HEK293T (cell line): ENCODE measurements at regions not wholly inside any gene's neighbourhood (a gene's known extent, or its start where the extent isn't known, plus 50 kb on each side); places are given as distances from the start of the nearest gene placed in this dataset.
A peak's percentile ranks its signal among the peaks of the same experiment; 100 is the strongest.

Source experiments
- CTCF ChIA-PET: fragments of 350-600 bp; formaldehyde crosslinking; extraction: SDS; loops from one replicate; lab custom pipeline; 2021; ENCODE audit warnings: antibody characterized with exemption, inconsistent platforms; lab: Yijun Ruan, JAX
- POLR2A ChIA-PET: fragments of 350-600 bp; formaldehyde crosslinking; extraction: SDS; loops from one replicate; lab custom pipeline; 2020; ENCODE audit warnings: antibody characterized with exemption, inconsistent platforms; lab: Yijun Ruan, JAX
- DNase-seq: peaks from one replicate; pipeline ENCODE4 v3.0.0; 2012; ENCODE audit warnings: mixed read lengths; ENCODE audit errors: extremely low spot score
- ARNT ChIP-seq: fragments of 450-650 bp; IDR thresholded peaks from 2 replicates; pipeline ENCODE4 v1.6.1; 2017; ENCODE audit warnings: mild to moderate bottlenecking
- BHLHE40 ChIP-seq: fragments of 450-650 bp; IDR thresholded peaks from 2 replicates; pipeline ENCODE4 v1.6.1; 2016; ENCODE audit warnings: mild to moderate bottlenecking, moderate library complexity, borderline replicate concordance
- CTBP1 ChIP-seq: fragments of 450-650 bp; IDR thresholded peaks from 2 replicates; pipeline ENCODE4 v1.6.1; 2016; ENCODE audit warnings: borderline replicate concordance
- ELF4 ChIP-seq: fragments of 450-650 bp; IDR thresholded peaks from 2 replicates; pipeline ENCODE4 v1.6.1; 2017; ENCODE audit warnings: antibody characterized with exemption
- FOXA1 ChIP-seq: fragments of 450-650 bp; IDR thresholded peaks from 2 replicates; pipeline ENCODE4 v1.6.1; 2016; ENCODE audit warnings: mild to moderate bottlenecking
- FOXK2 ChIP-seq: fragments of 450-650 bp; IDR thresholded peaks from 2 replicates; pipeline ENCODE4 v1.6.1; 2016; ENCODE audit warnings: mild to moderate bottlenecking
- FOXM1 ChIP-seq: fragments of 450-650 bp; IDR thresholded peaks from 2 replicates; pipeline ENCODE4 v1.6.1; 2017; ENCODE audit warnings: mild to moderate bottlenecking, borderline replicate concordance
- HDGF ChIP-seq: fragments of 450-650 bp; IDR thresholded peaks from 2 replicates; pipeline ENCODE4 v1.6.1; 2017; ENCODE audit warnings: antibody characterized with exemption, borderline replicate concordance
- L3MBTL2 ChIP-seq: fragments of 450-650 bp; conservative IDR thresholded peaks from 2 replicates; pipeline ENCODE4 v1.6.1; 2016; ENCODE audit warnings: mild to moderate bottlenecking
- LEF1 ChIP-seq: fragments of 450-650 bp; IDR thresholded peaks from 2 replicates; pipeline ENCODE4 v1.6.1; 2017; ENCODE audit warnings: mild to moderate bottlenecking, borderline replicate concordance
- NFRKB ChIP-seq: fragments of 450-650 bp; IDR thresholded peaks from 2 replicates; pipeline ENCODE4 v1.6.1; 2016; ENCODE audit warnings: mild to moderate bottlenecking, moderate library complexity
- SP1 ChIP-seq: fragments of 450-650 bp; IDR thresholded peaks from 2 replicates; pipeline ENCODE4 v1.6.1; 2017
- SUZ12 ChIP-seq: fragments of 450-650 bp; IDR thresholded peaks from 2 replicates; pipeline ENCODE4 v1.6.1; 2016; ENCODE audit warnings: mild to moderate bottlenecking
- TARDBP ChIP-seq: fragments of 450-650 bp; IDR thresholded peaks from 2 replicates; pipeline ENCODE4 v1.6.1; 2016
- ZNF384 ChIP-seq: fragments of 450-650 bp; IDR thresholded peaks from 2 replicates; pipeline ENCODE4 v1.6.1; 2016
- TF ChIP-seq, protein P1 (sequence below): fragments of 450-650 bp; IDR thresholded peaks from 2 replicates; pipeline ENCODE4 v1.6.1; 2016

DNA sequence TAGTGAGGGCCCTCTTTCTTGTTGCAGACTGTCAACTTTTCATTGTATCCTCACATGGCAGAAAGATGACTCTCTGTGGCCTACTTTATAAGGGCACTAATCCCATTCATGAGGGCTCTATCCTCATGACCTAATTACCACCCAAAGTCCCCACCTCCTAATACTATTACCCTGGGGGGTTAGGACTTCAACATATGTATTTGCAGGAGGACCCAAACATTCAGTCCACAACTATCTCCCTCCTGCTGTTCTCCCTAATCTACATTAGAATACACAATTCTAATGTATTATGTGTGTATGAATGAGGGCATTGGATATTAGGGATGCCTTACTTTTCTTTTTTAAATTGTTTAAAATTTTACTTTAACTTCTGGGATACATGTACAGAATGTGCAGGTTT is 246.0 kb upstream of the TANK start:
- TF ChIP-seq, protein P1, sequence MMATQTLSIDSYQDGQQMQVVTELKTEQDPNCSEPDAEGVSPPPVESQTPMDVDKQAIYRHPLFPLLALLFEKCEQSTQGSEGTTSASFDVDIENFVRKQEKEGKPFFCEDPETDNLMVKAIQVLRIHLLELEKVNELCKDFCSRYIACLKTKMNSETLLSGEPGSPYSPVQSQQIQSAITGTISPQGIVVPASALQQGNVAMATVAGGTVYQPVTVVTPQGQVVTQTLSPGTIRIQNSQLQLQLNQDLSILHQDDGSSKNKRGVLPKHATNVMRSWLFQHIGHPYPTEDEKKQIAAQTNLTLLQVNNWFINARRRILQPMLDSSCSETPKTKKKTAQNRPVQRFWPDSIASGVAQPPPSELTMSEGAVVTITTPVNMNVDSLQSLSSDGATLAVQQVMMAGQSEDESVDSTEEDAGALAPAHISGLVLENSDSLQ, result no peak
- TF ChIP-seq FOXM1 (no peak), CTBP1 (no peak), L3MBTL2 (no peak), TARDBP (no peak), FOXA1 (no peak), FOXK2 (no peak), LEF1 (no peak), SP1 (no peak), SUZ12 (no peak), HDGF (no peak), BHLHE40 (no peak), ZNF384 (no peak), NFRKB (no peak), ELF4 (no peak), ARNT (no peak)
- ChIA-PET POLR2A (no interaction called here), CTCF (no interaction called here)
- no peak for DNase-seq

DNA sequence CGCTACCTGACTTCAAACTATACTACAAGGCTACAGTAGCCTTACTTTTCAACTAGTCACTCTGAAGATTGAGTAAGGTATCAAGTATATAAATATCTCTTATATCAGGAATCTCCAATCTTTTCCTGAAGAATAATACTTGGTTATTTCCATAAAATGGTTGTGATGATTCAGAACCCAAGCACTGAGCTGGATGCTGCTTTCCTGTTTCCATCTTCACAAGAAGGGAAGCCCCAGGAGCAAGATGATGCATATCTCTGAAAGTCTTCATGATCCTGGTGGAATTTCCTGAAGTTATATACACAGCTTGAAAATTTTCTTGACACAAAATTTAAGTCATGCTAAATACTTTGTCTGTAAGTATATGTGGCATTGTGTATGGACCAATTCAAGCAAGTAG is 243.9 kb upstream of the TANK start:
- CTCF ChIA-PET, result no interaction called here
- no peak for DNase-seq
- TF ChIP-seq ZNF384 (no peak), NFRKB (no peak), ELF4 (no peak), TARDBP (no peak), LEF1 (no peak), HDGF (no peak), FOXA1 (no peak), BHLHE40 (no peak), SUZ12 (no peak), CTBP1 (no peak), SP1 (no peak), FOXK2 (no peak), ARNT (no peak), FOXM1 (no peak), L3MBTL2 (no peak)
- TF ChIP-seq, protein P1, result no peak
- POLR2A ChIA-PET, result no interaction called here

DNA sequence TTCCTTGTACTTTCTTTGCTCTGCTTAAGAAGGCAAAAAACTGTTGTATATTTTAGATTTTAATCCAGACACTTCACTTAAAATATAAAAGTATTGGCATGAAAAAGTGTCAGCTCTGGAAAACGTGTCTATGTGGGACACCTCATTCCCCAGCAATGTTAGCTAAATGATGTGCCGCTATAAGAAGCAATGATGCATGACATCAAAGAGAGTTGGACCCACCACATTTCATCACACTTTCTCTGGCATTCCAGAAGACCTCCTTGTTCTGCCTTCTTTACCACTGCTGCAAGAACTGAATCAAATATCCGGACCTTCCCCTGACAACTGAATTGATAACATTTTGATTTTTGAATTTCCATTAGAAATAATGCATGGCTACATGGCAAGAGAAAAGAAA is 242.4 kb upstream of the TANK start:
- TF ChIP-seq ELF4 (no peak), HDGF (no peak), ARNT (no peak), BHLHE40 (no peak), ZNF384 (no peak), CTBP1 (no peak), LEF1 (no peak), FOXK2 (no peak), L3MBTL2 (no peak)
- POLR2A ChIA-PET, result no interaction called here
- no peak for DNase-seq
- CTCF ChIA-PET, result no interaction called here

DNA sequence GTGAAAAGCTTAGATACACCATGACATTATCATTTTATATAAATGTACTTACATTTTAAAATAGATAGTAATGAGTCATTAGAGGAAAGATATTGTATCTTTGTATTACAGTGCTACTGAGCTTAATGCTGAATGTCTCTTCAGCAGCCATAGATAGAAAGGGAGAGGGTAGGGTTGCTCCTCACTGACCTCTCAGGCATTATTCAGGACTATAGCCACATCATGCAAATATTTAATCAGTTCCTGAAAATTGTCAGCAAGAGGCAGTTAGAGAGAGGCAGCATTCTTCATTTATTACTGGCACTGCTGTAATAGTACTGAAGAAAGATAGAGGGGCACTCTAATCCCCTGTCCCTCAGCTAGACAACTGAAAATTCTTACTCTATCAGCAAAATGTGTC is 242.0 kb upstream of the TANK start:
- TF ChIP-seq SUZ12 (no peak), BHLHE40 (no peak), FOXM1 (no peak), L3MBTL2 (no peak), SP1 (no peak), NFRKB (no peak), HDGF (no peak), ARNT (no peak), ZNF384 (no peak), LEF1 (no peak), CTBP1 (no peak), FOXA1 (no peak), TARDBP (no peak), FOXK2 (no peak), ELF4 (no peak)
- TF ChIP-seq, protein P1, result no peak
- POLR2A ChIA-PET, result no interaction called here
- DNase-seq, result no peak
- CTCF ChIA-PET, result interaction anchor here (1.0 kb wide), 1 partner anchor 14 kb away, joined by 3 read pairs; no protein-coding TSS in a partner anchor

DNA sequence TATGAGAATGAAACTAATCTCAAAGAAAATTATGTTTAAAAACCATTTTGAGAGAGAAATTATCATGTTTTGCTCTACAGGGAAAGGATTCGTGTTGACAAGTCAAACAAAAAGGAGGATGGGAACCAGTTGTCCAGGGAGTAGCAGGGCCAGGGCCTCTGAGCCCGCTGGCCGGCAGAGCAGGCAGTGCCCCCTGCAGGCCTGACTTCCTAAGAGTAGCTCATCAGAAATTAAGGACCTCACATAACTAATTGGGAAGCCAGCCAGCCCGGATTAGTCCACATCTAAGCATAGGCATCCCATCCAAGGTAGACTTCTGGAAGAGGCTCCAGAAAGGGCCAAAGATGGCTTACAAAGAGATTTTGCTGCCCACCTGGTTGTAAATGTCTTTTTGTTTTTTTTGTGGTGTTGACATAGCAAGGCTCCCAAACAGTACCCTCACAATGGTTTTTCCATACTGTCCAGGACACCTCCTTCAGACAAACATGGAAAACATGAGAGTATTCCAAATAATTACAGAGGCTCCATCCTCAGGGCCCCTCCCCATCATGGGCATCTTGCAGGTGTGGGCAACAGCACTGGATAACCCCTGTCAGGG is 241.2 kb upstream of the TANK start:
- peak; percentile 59 for DNase-seq
- TF ChIP-seq SUZ12, result no peak
- TF ChIP-seq CTBP1, result no peak
- TF ChIP-seq HDGF, result no peak
- TF ChIP-seq ARNT, result no peak
- TF ChIP-seq FOXM1, result no peak
- no peak for TF ChIP-seq FOXK2
- TF ChIP-seq TARDBP, result no peak
- TF ChIP-seq, protein P1, result no peak
- no peak for TF ChIP-seq ZNF384
- ChIA-PET POLR2A (no interaction called here), CTCF (interaction anchor here (1.0 kb wide), 1 partner anchor 14 kb away, joined by 3 read pairs; no protein-coding TSS in a partner anchor)

DNA sequence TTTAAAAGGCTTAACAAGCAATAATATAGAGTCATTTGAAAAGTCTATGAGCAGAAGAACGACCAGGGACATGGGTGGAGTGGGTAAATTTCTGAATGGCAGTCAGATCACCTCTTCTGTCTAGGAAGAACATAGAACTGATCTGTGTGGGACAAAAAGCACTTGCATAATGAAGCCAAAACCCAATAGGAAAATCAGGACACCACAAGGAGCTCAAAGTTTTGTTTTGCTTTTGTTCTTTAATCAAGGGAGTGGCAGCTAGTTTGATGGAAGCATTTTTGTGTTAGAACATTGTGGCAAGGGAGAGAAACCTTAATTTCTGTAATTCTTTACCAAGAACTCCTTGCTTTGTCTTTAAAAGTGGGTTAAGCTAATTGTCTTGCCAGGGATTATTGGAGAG is 240.2 kb upstream of the TANK start:
- CTCF ChIA-PET, result no interaction called here
- POLR2A ChIA-PET, result no interaction called here

More for the DNA sequence above, 240.2 kb upstream of the TANK start:
- no peak for DNase-seq
- no peak for TF ChIP-seq ZNF384
- no peak for TF ChIP-seq LEF1
- TF ChIP-seq, protein P1, result no peak
- no peak for TF ChIP-seq TARDBP
- no peak for TF ChIP-seq L3MBTL2
- no peak for TF ChIP-seq ARNT
- TF ChIP-seq HDGF, result no peak
- TF ChIP-seq FOXA1, result no peak
- TF ChIP-seq FOXM1, result no peak
- TF ChIP-seq CTBP1, result no peak
